HUDEP-2 (cell line): ENCODE measurements at regions not wholly inside any gene's neighbourhood (a gene's known extent, or its start where the extent isn't known, plus 50 kb on each side); places are given as distances from the start of the nearest gene placed in this dataset.

Experiments used
- DNase-seq, 76 experiments: peaks; one replicate each; lab custom pipeline; 2025; ENCODE audit not compliant: unreplicated experiment in 76 of 76; lab: John Stamatoyannopoulos, UW

- no peak for DNase-seq
Observed at GRCh38 chr9:36762958-36763357, 190.3 kb downstream of the MELK start.

GRCh38 chr9:36763778-36764177 lies 191.1 kb downstream of the MELK start:
- no peak for DNase-seq

- DNase-seq: no peak
Observed at GRCh38 chr9:36764364-36765076, 191.8 kb downstream of the MELK start.

- DNase-seq: no peak
Observed at GRCh38 chr9:36765077-36765390, 192.3 kb downstream of the MELK start.

- DNase-seq: peak in 75 of 76 experiments; percentile 11 to 93 (median 76)
Observed at GRCh38 chr9:36765468-36766341, 193.0 kb downstream of the MELK start.

GRCh38 chr9:36768677-36769076 lies 196.0 kb downstream of the MELK start:
- DNase-seq: no peak

GRCh38 chr9:36770025-36770424 lies 197.3 kb downstream of the MELK start:
- DNase-seq: no peak

GRCh38 chr9:36772449-36773403 lies 200.0 kb downstream of the MELK start:
- DNase-seq: no peak

- DNase-seq: no peak
Observed at GRCh38 chr9:36778682-36779081, 206.0 kb downstream of the MELK start.

GRCh38 chr9:36779582-36779981 lies 206.9 kb downstream of the MELK start:
- no peak for DNase-seq

GRCh38 chr9:36780186-36780585 lies 207.5 kb downstream of the MELK start:
- DNase-seq: no peak

- no peak for DNase-seq
Observed at GRCh38 chr9:36781533-36781932, 208.8 kb downstream of the MELK start.
